BJ (cell line): ENCODE measurements at regions not wholly inside any gene's neighbourhood (a gene's known extent, or its start where the extent isn't known, plus 50 kb on each side); places are given as distances from the start of the nearest gene placed in this dataset.

Source experiments
- CTCF ChIA-PET: fragments of 350-600 bp; formaldehyde crosslinking; extraction: SDS; loops from one replicate; lab custom pipeline; 2021; ENCODE audit warnings: antibody characterized with exemption, inconsistent platforms; lab: Yijun Ruan, JAX
- POLR2A ChIA-PET: fragments of 300-600 bp; sonication (Branson Sonifier 250); formaldehyde crosslinking; extraction: SDS; loops from one replicate; lab custom pipeline; 2021; ENCODE audit warnings: antibody characterized with exemption; lab: Charles Lee
- DNase-seq: peaks from one replicate; pipeline ENCODE4 v3.0.0-alpha.2; 2011; ENCODE audit warnings: low read depth
- H3K27me3 ChIP-seq: 2 replicates; pipeline ENCODE4 v1.6.0; 2011; ENCODE audit warnings: low read length; ENCODE audit not compliant: control insufficient read depth, insufficient read depth
- H3K36me3 ChIP-seq: 2 replicates; pipeline ENCODE4 v1.5.1; 2011; ENCODE audit warnings: low read length; ENCODE audit not compliant: control insufficient read depth, insufficient read depth
- H3K4me3 ChIP-seq: 2 replicates; pipeline ENCODE4 v1.5.1; 2011; ENCODE audit warnings: low read depth, mild to moderate bottlenecking, control low read depth, low read length
- CTCF ChIP-seq: IDR thresholded peaks from 2 replicates; pipeline ENCODE4 v1.5.1; 2011; ENCODE audit warnings: low read depth, mild to moderate bottlenecking, control low read depth, inconsistent platforms, low read length, moderate library complexity; ENCODE audit not compliant: insufficient read depth

- Histone ChIP-seq H3K27me3 (peaks cover 25% of the 10 kb centered on the region), H3K36me3 (no peaks in the 10 kb centered on the region), H3K4me3 (no peak overlapping the region)
- TF ChIP-seq CTCF: no peak
- DNase-seq: no peak
- ChIA-PET POLR2A (no interaction called here), CTCF (no interaction called here)
These were observed 87.4 kb upstream of the CLDN5 start for GRCh38 chr22:19611590-19611989.

DNA sequence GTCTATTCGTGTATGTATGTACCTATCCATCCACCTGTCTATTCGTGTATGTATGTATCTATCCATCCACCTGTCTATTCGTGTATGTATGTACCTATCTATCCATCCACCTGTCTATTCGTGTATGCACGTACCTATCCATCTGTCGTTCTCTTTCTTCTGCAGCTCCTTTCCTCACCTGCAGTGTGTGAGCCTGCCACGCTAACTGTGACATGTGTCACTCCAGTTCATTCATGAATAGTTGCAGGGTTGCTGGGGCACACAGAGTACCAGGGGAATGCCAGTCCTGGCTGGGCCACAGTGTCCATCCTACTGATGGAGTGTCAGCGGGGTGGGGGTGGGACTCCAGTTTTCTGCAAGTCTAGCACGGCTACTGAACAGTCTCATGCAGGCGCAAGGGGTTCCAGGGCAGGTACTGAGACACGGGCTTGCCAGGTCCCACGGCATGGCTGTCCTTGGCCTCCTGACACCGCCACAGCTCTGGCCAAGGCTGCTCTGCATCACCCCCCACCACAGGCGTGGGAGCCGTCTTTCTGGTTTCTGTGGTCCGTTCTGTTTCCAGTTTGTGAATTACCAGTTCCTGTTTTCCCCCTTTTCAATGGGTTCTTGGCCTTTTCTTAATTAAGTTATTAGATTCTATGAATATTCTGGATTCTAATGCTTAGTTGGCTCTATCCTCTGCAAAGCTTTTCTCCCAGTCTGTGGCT lies 88.8 kb upstream of the CLDN5 start:
- no peak for TF ChIP-seq CTCF
- Histone ChIP-seq H3K27me3 (peaks cover 14% of the 10 kb centered on the region), H3K36me3 (no peaks in the 10 kb centered on the region), H3K4me3 (no peak overlapping the region)
- CTCF ChIA-PET: no interaction called here
- no peak for DNase-seq
- POLR2A ChIA-PET: no interaction called here

DNA sequence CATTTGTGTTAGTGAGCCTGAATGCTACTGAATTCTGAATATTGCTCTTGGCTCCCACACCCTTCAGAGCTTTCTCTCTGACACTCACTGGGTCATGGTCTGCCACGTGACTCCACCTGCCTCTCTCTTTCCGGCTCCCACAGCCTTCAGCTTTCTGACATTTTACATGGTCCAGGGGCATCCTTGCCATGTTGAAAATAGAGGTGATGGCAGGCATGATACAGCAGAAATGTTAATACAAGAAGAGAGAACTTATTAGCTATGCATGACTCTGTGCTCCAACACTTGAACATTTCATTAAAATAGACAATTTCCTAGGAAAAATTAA lies 90.3 kb upstream of the CLDN5 start:
- no peak overlapping the region for H3K4me3 ChIP-seq
- POLR2A ChIA-PET: no interaction called here
- no peak for TF ChIP-seq CTCF
- no peaks in the 10 kb centered on the region for H3K36me3 ChIP-seq
- DNase-seq: no peak
- CTCF ChIA-PET: interaction anchor here (0.6 kb wide), 1 partner anchor 1597 kb away, joined by 3 read pairs; no protein-coding TSS in a partner anchor
- H3K27me3 ChIP-seq: peaks cover 19% of the 10 kb centered on the region

GRCh38 chr22:19615001-19615461 lies 90.8 kb upstream of the CLDN5 start:
- ChIA-PET POLR2A (no interaction called here), CTCF (interaction anchor here (0.6 kb wide), 1 partner anchor 1598 kb away, joined by 3 read pairs; no protein-coding TSS in a partner anchor)
- no peaks in the 10 kb centered on the region for H3K36me3 ChIP-seq
- H3K27me3 ChIP-seq: peaks cover 19% of the 10 kb centered on the region
- no peak overlapping the region for H3K4me3 ChIP-seq
- TF ChIP-seq CTCF: no peak
- no peak for DNase-seq

DNA sequence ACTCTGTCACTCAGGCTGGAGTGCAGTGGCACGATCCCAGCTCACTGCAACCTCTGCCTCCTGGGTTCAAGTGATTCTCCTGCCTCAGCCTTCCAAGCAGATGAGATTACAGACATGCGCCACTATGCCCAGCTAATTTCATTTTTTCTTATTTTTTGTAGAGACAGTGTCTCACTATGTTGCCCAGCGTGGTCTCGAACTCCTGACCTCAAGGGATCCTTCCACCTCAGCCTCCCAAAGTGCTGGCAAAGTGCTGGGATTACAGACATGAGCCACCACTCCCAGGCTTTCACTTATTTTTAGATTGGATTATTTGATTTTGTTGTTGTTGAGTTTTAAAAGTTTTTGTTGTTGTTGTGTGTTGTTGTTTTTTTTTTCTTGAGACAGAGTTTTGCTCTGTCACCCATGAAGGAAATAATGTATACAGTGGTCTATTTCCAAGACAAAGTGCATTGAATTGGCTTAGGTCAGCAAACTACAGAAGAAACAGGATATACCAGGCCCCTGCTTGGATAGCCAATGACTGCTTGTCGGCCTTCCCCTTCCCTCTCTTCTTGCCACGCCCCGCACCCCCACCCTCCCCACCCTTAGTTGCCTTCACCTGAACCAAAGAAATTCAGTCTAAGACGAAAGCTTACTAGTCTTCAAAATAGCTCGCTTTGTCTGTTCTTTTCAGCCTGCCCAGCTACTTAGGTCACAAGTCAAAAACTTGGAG lies 91.8 kb upstream of the CLDN5 start:
- Histone ChIP-seq H3K4me3 (no peak overlapping the region), H3K36me3 (no peaks in the 10 kb centered on the region), H3K27me3 (peaks cover 18% of the 10 kb centered on the region)
- ChIA-PET POLR2A (interaction anchor here (0.6 to 0.7 kb wide), 2 partner anchors 53 to 472 kb away, joined by 8 to 10 read pairs; partner anchors contain the start of gene ESS2), CTCF (no interaction called here)
- no peak for TF ChIP-seq CTCF
- no peak for DNase-seq
